Parathyroid adenoma (tissue), 2 donors: ENCODE measurements at regions not wholly inside any gene's neighbourhood (a gene's known extent, or its start where the extent isn't known, plus 50 kb on each side); places are given as distances from the start of the nearest gene placed in this dataset.

ENCODE experiments used
- H2AFZ ChIP-seq: fragments of 300-600 bp; sonication (generic); one replicate; pipeline ENCODE4 v1.7.0; 2017; ENCODE audit warnings: antibody characterized with exemption, mild to moderate bottlenecking
- H3K27ac ChIP-seq: fragments of 300-600 bp; sonication (generic); one replicate; pipeline ENCODE4 v1.7.0; 2017
- H3K27me3 ChIP-seq: fragments of 300-600 bp; sonication (generic); one replicate; pipeline ENCODE4 v1.7.0; 2017; ENCODE audit warnings: low read length; ENCODE audit not compliant: control insufficient read depth, insufficient read depth
- H3K36me3 ChIP-seq: fragments of 300-600 bp; sonication (generic); one replicate; pipeline ENCODE4 v1.7.0; 2017; ENCODE audit warnings: low read length; ENCODE audit not compliant: control insufficient read depth, insufficient read depth
- H3K4me1 ChIP-seq: fragments of 300-600 bp; sonication (generic); one replicate; pipeline ENCODE4 v1.7.0; 2017; ENCODE audit warnings: control low read depth
- H3K4me2 ChIP-seq: fragments of 300-600 bp; sonication (generic); one replicate; pipeline ENCODE4 v1.7.0; 2017; ENCODE audit warnings: low read length
- H3K4me3 ChIP-seq: fragments of 300-600 bp; sonication (generic); one replicate; pipeline ENCODE4 v1.7.0; 2017; ENCODE audit warnings: low read depth, low read length
- H3K79me2 ChIP-seq: fragments of 300-600 bp; sonication (generic); one replicate; pipeline ENCODE4 v1.7.0; 2017; ENCODE audit warnings: control low read depth
- H3K9ac ChIP-seq: fragments of 300-600 bp; sonication (generic); one replicate; pipeline ENCODE4 v1.7.0; 2017; ENCODE audit warnings: mild to moderate bottlenecking
- H3K9me3 ChIP-seq: fragments of 300-600 bp; sonication (generic); one replicate; pipeline ENCODE4 v1.7.0; 2017; ENCODE audit warnings: low read length; ENCODE audit not compliant: control insufficient read depth
- TF ChIP-seq, protein P1 (sequence below): fragments of 300-600 bp; sonication (generic); IDR thresholded peaks from one replicate; pipeline ENCODE4 v1.7.0; 2017; ENCODE audit warnings: antibody characterized with exemption, mild to moderate bottlenecking
- donor health status: primary hyperparathyroidism.

DNA sequence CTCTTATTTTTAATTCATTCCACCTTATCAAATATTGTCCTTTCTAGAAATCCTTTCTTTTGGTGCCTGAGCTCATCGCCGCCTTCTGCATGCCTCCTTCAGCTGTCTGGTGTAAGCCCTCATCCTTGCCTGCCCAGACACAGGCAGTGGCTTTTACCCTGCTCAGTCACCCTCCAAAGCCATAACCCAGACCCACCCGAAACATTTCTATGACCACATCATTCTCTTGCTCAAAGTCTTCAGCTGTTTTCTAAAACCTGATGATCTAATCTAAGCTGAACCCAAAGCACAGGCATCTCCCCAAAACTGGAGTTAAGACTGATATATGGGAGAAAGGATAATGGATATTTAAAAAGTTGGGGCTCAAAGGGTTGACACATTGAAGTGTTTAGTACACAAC lies 753.7 kb upstream of the SGCG start:
- Histone ChIP-seq H3K4me3 (no peak overlapping the region), H3K4me1 (no peaks in the 10 kb centered on the region), H3K9ac (no peak overlapping the region), H3K79me2 (no peaks in the 10 kb centered on the region), H3K36me3 (no peaks in the 10 kb centered on the region), H3K4me2 (no peak overlapping the region), H3K27me3 (no peaks in the 10 kb centered on the region), H3K27ac (no peak overlapping the region), H3K9me3 (no peaks in the 10 kb centered on the region), H2AFZ (no peak overlapping the region)
- TF ChIP-seq, protein P1, sequence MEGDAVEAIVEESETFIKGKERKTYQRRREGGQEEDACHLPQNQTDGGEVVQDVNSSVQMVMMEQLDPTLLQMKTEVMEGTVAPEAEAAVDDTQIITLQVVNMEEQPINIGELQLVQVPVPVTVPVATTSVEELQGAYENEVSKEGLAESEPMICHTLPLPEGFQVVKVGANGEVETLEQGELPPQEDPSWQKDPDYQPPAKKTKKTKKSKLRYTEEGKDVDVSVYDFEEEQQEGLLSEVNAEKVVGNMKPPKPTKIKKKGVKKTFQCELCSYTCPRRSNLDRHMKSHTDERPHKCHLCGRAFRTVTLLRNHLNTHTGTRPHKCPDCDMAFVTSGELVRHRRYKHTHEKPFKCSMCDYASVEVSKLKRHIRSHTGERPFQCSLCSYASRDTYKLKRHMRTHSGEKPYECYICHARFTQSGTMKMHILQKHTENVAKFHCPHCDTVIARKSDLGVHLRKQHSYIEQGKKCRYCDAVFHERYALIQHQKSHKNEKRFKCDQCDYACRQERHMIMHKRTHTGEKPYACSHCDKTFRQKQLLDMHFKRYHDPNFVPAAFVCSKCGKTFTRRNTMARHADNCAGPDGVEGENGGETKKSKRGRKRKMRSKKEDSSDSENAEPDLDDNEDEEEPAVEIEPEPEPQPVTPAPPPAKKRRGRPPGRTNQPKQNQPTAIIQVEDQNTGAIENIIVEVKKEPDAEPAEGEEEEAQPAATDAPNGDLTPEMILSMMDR: no peak

DNA sequence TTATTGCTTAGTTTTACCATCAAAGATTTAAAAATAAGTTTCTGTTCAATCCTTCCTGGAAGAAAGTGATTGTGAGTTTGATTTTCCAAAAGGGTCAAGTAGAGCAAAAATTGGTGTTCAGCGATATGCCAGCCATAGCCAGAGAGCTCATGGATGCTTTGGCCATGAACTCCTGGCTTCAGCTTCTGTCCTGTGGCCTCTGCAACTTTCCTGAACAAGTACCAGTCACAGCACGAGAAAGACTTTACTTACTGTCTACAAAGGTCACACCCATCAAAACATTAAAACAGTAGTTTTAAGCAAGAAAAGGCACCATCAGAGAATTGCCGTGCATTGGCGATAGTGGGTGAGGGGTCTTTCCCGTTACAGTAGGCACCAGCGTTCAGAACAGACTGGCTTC lies 753.0 kb upstream of the SGCG start:
- Histone ChIP-seq H3K9me3 (no peaks in the 10 kb centered on the region), H3K79me2 (no peaks in the 10 kb centered on the region), H3K27ac (no peak overlapping the region), H3K9ac (no peak overlapping the region), H3K4me3 (no peak overlapping the region), H3K36me3 (no peaks in the 10 kb centered on the region), H3K27me3 (no peaks in the 10 kb centered on the region), H2AFZ (no peak overlapping the region), H3K4me1 (no peaks in the 10 kb centered on the region), H3K4me2 (no peak overlapping the region)
- TF ChIP-seq, protein P1: no peak

DNA sequence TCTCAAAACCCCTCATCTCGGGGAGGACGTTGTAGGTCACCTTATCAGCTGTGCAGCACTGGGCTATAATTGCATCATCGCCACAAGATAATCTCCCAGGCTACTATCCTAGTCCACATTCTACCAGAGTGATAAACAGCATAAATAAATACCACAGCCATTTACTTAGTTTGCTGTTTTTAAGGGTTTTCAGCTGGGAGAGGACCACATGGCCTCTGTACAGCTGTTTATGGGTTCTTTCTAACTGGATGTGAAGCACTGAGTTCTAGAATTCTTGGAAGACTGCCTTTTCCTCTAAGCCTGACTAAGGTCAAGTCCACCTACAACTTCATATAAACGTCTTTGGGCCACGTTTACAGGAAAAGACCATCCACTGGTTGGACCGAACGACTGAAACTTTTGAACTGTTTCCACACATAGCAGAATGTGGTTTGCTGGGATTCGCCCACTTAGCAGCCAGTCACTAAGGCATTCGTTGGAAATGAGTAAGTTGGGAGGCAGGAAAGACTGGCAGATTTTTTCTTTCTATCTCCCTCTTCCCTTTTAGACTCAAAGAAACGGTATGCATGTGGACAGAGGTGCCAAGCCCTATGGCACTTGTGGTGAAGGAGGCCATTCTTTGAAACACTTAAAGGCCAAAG lies 752.5 kb upstream of the SGCG start:
- no peaks in the 10 kb centered on the region for H3K79me2 ChIP-seq
- no peak overlapping the region for H2AFZ ChIP-seq
- H3K36me3 ChIP-seq: no peaks in the 10 kb centered on the region
- no peak overlapping the region for H3K9ac ChIP-seq
- H3K27ac ChIP-seq: no peak overlapping the region
- TF ChIP-seq, protein P1: no peak
- no peak overlapping the region for H3K4me3 ChIP-seq
- no peaks in the 10 kb centered on the region for H3K9me3 ChIP-seq
- no peak overlapping the region for H3K4me2 ChIP-seq
- H3K27me3 ChIP-seq: no peaks in the 10 kb centered on the region
- no peaks in the 10 kb centered on the region for H3K4me1 ChIP-seq

DNA sequence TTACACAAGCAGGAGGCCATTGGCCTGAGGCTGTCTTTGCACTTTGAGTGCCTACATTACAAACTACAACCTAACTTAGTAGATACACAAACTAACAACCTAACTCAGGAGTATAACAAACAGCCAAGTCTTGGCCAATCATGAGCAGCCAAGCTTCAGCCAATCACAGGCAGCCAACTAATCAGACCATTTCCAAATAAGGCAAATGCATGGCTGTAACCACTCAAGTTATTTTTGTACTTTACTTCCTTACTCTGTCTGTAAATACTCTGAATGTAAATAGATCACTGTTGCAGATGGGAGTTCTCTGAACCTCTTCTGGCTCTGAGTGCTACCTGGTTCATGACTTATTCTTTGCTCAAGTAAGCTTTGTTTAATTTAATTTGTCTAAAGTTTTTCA lies 748.1 kb upstream of the SGCG start:
- Histone ChIP-seq H3K9me3 (no peaks in the 10 kb centered on the region), H3K4me1 (no peaks in the 10 kb centered on the region), H3K27ac (no peak overlapping the region), H3K4me2 (no peak overlapping the region), H3K79me2 (no peaks in the 10 kb centered on the region), H2AFZ (no peak overlapping the region), H3K4me3 (no peak overlapping the region), H3K36me3 (no peaks in the 10 kb centered on the region), H3K27me3 (no peaks in the 10 kb centered on the region), H3K9ac (no peak overlapping the region)
- TF ChIP-seq, protein P1: no peak
